Fibroblast of skin of left quadriceps (primary cell): ENCODE measurements at regions not wholly inside any gene's neighbourhood (a gene's known extent, or its start where the extent isn't known, plus 50 kb on each side); places are given as distances from the start of the nearest gene placed in this dataset.

Source experiments
- DNase-seq, 2 experiments: peaks; one replicate each; pipeline ENCODE4 v3.0.0-alpha.2; 2013; ENCODE audit warnings: low read depth in 2 of 2

GRCh38 chr2:200212862-200213425, 93.5 kb upstream of the SPATS2L start:
- DNase-seq: no peak

DNA sequence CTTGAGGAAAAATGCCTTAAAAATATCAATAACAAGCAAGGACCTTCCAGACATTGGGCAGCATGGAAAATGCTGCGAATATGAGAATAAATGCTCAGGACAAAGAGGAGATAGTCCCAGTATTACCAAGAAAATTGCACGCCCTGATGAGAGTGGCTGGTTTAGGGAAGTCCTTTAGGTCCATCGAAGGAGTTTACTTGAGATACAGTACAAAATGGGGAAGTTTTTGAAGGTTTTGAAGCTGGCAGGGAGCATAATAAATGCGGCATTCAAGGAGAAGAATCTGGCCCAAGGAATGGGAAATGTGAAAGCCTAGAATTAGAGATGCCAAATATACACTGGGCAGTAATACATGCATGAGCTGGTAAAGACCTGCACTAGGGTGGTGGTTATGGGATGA, 90.2 kb upstream of the SPATS2L start:
- DNase-seq: no peak

- no peak for DNase-seq
These were observed 89.2 kb upstream of the SPATS2L start for GRCh38 chr2:200217320-200217719.

GRCh38 chr2:200218645-200219044, 87.8 kb upstream of the SPATS2L start:
- no peak for DNase-seq

DNA sequence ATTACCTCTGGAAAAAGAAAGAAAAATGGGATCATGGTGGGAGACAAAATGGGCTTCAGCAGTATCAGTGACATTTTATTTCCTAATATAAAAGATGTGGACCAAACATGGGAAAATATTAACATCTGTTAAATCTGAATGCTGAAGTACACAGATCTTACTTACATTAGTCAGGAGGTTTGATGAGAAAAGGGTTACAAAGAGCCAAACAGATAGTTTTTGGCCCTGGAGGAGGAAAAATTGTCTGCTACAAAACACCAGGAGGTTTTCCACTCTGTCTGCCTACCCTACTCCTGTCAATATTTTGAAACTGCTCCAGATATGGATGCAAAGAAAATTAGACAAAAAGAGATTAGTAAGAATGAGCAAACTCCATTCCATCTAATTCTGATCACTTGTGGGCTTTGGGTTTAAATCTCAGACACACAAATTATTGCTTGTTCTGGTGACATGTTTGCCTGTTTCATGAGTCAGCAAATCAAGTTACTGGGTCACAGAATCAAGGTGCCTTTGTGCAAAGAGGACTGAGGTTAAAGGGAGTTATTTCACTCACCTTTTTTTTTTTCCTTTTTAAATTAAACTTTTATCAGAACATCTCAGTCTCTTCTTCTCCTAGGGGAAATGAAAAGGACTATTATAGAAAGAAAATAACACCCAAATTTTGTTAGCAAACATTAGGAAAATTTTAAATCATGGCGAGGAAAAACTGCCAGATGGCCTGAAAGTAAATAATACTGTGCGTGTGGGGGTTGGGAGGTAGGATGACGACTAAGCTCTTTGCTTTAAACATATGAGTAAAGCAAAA, 87.0 kb upstream of the SPATS2L start:
- no peak for DNase-seq

DNA sequence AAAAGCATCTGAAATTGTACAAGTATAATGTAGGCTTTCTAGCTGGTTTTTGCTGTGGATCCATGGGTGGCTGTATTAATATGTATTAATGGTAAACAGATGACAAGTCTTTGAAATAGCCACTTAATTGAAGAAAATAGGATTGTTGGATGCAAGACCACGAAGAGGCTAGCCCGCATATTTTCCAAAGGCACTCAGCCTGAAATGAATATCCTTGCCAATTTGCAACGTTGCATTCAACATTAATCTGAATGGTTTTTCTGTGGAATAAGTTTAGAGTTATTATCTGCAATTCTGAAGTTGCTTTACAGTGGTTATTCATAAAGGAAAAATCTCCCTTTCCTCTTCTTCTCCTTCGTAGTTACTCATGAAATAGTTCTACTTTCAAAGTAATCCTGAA, 86.2 kb upstream of the SPATS2L start:
- no peak for DNase-seq

- no peak for DNase-seq
These were observed 85.2 kb upstream of the SPATS2L start for GRCh38 chr2:200221055-200221955.

- DNase-seq: no peak
These were observed 83.7 kb upstream of the SPATS2L start for GRCh38 chr2:200222791-200223190.

- DNase-seq: no peak
These were observed 83.2 kb upstream of the SPATS2L start for GRCh38 chr2:200223205-200223784.

DNA sequence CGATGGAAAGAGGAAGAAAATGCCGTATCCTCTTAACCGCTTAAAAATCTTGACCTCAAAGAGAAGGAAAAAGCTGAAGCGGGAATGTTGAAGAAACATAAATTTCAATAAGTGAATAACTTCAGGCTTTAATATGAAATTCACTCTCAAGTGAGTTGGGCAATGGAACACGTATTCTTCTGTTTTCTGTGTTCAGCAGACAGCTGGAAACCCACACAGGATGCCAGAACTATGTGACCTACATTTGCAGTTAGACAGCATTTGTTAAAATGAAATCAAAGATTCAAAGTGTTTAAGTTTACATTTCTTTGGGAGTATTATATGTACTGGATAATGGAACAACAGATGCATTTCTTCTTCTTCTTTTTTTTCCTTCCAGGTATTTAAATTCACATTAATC, 80.5 kb upstream of the SPATS2L start:
- DNase-seq: no peak

DNA sequence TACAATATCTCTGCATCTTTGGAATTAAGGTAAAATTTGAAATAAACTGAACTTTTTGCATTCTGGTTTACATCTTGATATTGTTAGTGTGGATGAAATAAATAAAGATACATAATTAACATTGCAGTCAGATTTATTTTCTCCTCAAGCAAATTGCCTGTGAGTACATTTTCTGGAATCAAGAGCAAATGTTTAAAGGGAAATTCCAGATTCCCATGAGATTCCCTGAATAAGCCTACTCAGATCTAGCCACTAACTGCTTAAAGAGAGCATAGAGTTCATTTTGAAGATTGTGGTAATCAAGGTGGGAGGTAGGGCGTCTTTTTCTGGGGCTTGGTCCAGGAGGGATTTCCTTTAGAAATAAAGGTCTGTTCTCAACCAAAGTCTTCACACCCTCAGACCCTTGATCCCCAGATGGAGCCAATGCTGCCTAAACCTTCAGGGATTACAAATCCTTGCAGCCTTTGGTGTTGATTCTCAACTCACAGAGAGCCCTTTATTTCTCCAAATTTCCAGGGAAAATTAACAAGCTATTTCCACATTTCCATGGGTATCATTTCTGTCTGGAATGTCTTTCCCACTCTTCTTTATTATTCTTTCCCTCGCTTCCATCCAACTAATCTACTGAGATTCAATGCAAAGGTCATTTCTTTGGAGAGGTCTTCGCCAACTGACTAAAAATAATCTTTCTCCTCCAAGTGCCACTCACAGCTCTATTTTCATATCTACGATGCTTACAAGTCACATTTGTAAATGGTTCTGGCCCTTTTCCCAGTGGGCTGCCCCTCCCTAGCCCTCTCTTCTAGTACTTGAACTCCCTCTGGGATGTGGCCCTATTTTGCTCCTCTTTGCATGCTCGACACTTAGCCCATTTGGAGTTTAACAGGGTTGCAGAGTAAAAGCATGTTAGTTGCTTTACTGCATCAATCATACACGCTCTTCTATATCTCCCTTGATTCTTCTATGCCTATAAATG, 79.8 kb upstream of the SPATS2L start:
- DNase-seq: no peak

DNA sequence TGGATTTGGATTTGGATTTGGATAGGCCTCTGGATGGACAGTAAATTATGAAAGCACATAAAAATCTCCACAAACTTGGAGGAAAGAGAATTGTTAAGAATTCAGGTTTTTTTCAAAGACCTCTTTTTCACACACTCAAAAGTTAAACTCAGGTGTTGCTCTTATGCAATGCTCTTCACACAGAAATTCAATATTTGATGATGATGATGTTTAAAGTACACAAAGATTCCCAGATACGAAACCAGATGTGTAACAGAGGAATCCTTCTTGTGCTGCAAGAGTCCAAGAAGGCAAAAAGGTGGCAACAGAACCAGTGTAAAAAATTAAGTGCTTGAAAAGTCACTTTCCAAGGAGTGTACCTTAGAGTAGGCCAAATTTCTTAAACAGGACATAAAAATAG, 75.8 kb upstream of the SPATS2L start:
- DNase-seq: no peak

DNA sequence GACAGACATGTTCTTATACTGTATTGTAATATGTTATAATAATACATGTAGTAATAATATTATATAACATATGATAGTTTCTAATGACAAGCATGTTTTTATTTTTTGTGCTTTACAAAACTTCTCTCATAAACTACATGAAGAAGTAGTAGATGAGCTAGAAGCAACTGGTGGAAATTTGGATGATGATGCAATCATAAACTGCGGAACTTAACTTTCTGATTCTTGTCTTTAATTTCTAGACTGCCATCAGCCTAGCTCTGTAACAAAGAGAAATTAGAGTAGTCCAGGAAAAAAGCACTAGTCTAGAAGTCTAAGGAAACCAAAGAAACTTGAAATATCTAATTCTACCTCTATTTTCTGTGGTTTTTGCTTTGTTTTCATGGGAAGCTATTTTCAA, 71.0 kb upstream of the SPATS2L start:
- no peak for DNase-seq

DNA sequence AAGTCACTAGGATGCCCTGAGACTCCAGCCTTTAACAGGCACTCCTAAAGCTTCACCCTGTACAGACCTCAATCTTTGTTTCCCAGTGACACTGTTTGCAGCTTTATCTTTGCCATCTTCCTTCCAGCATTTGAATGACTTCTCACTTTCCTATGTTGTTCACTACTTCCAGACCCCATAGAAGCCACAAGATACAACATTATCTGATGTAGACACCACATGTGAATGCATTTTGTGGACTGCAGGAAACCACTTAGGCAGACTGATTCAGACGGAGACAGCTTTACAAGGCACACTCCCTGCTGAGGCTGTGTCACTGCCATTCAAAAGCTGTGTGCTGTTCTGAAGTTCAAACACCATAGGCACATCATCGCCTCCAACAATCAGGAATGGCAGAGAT, 67.3 kb upstream of the SPATS2L start:
- DNase-seq: no peak

DNA sequence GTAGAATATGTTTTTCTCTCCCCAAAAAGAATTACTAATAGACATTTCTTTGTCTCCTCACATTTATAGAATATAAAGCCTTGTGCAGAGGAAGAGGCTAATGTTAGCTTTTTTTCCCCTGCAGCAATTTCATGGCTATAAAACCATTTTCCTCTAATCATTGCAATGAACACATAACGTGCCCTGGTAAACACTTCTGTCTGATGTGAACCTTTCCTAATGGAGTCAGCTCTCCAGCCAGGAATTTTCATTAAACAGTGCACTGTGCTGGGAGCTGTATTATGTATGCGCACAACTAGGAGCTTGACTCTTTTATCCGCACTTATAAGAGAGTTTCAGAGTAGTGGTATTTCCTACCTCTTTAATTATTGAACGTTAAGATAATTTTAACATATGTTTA, 63.9 kb upstream of the SPATS2L start:
- no peak for DNase-seq

- DNase-seq: no peak
These were observed 63.1 kb upstream of the SPATS2L start for GRCh38 chr2:200243441-200243840.

GRCh38 chr2:200244111-200244510, 62.4 kb upstream of the SPATS2L start:
- no peak for DNase-seq

DNA sequence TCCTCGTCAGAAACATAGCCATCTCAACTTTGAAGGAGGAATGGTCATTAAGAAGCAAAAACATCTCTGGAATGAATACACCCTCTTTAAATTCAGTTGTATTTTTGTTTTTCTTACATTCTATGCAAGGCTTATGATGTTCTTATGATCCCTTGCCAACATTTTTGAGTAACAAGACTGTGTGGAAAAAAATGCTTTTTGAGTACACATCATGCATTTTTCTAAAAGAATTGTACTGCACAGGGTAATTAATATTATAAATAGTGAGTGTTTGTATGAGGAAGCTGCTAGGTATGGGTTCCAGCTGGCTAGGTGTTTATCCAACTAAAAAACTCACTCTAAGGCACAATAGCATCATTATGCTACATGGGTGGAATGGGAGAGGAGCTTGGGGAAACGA, 59.0 kb upstream of the SPATS2L start:
- peak; percentile 28 to 30 for DNase-seq

GRCh38 chr2:200252265-200253067, 54.0 kb upstream of the SPATS2L start:
- DNase-seq: peak; percentile 57 to 62

DNA sequence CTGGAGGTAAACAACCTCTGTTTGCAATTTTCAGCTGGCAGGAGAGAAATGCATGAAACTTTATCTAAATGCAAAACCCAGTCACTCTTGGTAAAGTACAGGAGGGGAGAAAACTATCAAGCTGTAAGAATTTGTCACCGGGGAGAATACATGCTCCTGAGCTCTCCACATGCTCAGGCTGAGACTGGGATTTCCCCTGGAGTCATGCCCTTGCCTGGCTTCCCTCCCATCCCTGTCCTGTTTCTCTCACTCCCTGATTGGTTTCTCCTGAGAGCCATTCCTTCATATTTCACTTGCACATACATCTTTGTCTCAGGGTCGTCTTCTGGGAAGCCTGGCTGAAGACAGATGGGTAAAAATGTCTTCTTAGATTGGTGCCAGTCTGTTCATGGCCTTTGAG, 52.9 kb upstream of the SPATS2L start:
- no peak for DNase-seq
